ENCODE measurements at regions not wholly inside any gene's neighbourhood (a gene's known extent, or its start where the extent isn't known, plus 50 kb on each side); places are given as distances from the start of the nearest gene placed in this dataset.

- no peak for DNase-seq
Observed at GRCh38 chr12:125272383-125272933, 207.2 kb downstream of the AACS start.

- no peak for DNase-seq
Observed at GRCh38 chr12:125276567-125276966, 211.3 kb downstream of the AACS start.

- DNase-seq, result no peak
Observed at GRCh38 chr12:125280482-125281377, 215.5 kb downstream of the AACS start.

- no peak for DNase-seq
Observed at GRCh38 chr12:125282921-125283320, 217.7 kb downstream of the AACS start.

- no peak for DNase-seq
Observed at GRCh38 chr12:125283521-125283920, 218.3 kb downstream of the AACS start.

GRCh38 chr12:125284087-125284486 is 218.9 kb downstream of the AACS start:
- no peak for DNase-seq

- DNase-seq, result no peak
Observed at GRCh38 chr12:125284945-125285685, 219.9 kb downstream of the AACS start.

GRCh38 chr12:125286005-125286727 is 220.9 kb downstream of the AACS start:
- no peak for DNase-seq

GRCh38 chr12:125287155-125287847 is 222.1 kb downstream of the AACS start:
- DNase-seq, result no peak

GRCh38 chr12:125288931-125289928 is 224.0 kb downstream of the AACS start:
- no peak for DNase-seq

- DNase-seq, result no peak
Observed at GRCh38 chr12:125289970-125290369, 224.7 kb downstream of the AACS start.

- no peak for DNase-seq
Observed at GRCh38 chr12:125292700-125293099, 227.5 kb downstream of the AACS start.

GRCh38 chr12:125295550-125295949 is 230.3 kb downstream of the AACS start:
- no peak for DNase-seq

- DNase-seq, result no peak
Observed at GRCh38 chr12:125296701-125297100, 231.5 kb downstream of the AACS start.

- DNase-seq, result no peak
Observed at GRCh38 chr12:125299840-125300239, 234.6 kb downstream of the AACS start.

- DNase-seq, result no peak
Observed at GRCh38 chr12:125300249-125300648, 235.0 kb downstream of the AACS start.

- no peak for DNase-seq
Observed at GRCh38 chr12:125303337-125303736, 238.1 kb downstream of the AACS start.

GRCh38 chr12:125304029-125304428 is 238.8 kb downstream of the AACS start:
- DNase-seq, result no peak

- DNase-seq, result no peak
Observed at GRCh38 chr12:125305231-125305630, 240.0 kb downstream of the AACS start.

- no peak for DNase-seq
Observed at GRCh38 chr12:125310461-125310860, 245.2 kb downstream of the AACS start.

- DNase-seq, result no peak
Observed at GRCh38 chr12:125311050-125311449, 245.8 kb downstream of the AACS start.
